MM.1S (cell line): ENCODE measurements at regions not wholly inside any gene's neighbourhood (a gene's known extent, or its start where the extent isn't known, plus 50 kb on each side); places are given as distances from the start of the nearest gene placed in this dataset.

ENCODE experiments used
- EZH2 ChIP-seq: fragments of 300-600 bp; sonication (generic); optimal IDR thresholded peaks from 2 replicates; pipeline ENCODE3; 2017; ENCODE audit warnings: low read depth, mild to moderate bottlenecking, antibody characterized with exemption, low read length, mixed read lengths
- EZH2phosphoT487 ChIP-seq: fragments of 300-600 bp; sonication (generic); IDR thresholded peaks from 2 replicates; pipeline ENCODE4 v1.6.1; 2018; ENCODE audit warnings: antibody characterized with exemption, low read length
- TF ChIP-seq, protein P1 (sequence below): fragments of 300-600 bp; sonication (generic); IDR thresholded peaks from 2 replicates; pipeline ENCODE4 v1.5.1; 2016; ENCODE audit warnings: antibody characterized with exemption, low read length, mixed read lengths

DNA sequence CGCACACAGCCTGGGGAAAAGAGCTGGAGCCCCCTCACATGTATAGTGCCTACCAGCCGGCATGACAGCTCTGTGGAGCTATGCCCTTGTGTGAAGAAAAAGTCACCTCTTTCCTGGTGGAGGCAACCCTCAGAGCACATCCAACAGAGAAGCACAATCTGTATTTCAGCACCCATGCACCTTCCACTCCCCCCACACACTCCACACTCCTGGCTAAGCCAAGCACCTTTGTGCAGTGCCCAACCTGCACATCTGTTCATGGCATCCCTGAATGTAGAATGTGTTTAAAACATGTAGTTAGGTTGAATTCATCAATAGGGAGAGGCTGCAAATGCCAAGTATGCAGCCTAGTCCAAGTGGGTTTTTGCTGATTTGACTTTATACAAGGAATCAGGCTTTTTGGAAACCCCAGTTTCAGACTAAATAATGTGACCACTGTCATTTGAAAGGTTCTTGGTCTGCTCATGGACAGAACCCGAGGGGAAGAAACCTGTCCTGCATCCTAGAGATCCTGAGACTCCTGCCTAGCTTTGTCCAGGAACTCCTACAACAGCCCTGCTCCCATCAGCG lies 197.1 kb downstream of the TOMM20 start:
- TF ChIP-seq, protein P1, sequence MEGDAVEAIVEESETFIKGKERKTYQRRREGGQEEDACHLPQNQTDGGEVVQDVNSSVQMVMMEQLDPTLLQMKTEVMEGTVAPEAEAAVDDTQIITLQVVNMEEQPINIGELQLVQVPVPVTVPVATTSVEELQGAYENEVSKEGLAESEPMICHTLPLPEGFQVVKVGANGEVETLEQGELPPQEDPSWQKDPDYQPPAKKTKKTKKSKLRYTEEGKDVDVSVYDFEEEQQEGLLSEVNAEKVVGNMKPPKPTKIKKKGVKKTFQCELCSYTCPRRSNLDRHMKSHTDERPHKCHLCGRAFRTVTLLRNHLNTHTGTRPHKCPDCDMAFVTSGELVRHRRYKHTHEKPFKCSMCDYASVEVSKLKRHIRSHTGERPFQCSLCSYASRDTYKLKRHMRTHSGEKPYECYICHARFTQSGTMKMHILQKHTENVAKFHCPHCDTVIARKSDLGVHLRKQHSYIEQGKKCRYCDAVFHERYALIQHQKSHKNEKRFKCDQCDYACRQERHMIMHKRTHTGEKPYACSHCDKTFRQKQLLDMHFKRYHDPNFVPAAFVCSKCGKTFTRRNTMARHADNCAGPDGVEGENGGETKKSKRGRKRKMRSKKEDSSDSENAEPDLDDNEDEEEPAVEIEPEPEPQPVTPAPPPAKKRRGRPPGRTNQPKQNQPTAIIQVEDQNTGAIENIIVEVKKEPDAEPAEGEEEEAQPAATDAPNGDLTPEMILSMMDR, result no peak
- TF ChIP-seq EZH2 (no peak), EZH2phosphoT487 (no peak)
